ENCODE measurements at regions not wholly inside any gene's neighbourhood (a gene's known extent, or its start where the extent isn't known, plus 50 kb on each side); places are given as distances from the start of the nearest gene placed in this dataset.
"Not testable (repeated sequence)": the region's sequence is repeated elsewhere in the genome, so short reads cannot be mapped to it uniquely, and the experiment has no call there.

- no peak for DNase-seq
These were observed 1196.3 kb downstream of the BRD1 start for GRCh38 chr22:48631288-48631863.

GRCh38 chr22:48630848-48631247 lies 1196.8 kb downstream of the BRD1 start:
- DNase-seq, result no peak

- no peak for DNase-seq
These were observed 1197.3 kb downstream of the BRD1 start for GRCh38 chr22:48630433-48630754.

- DNase-seq, result no peak
These were observed 1197.8 kb downstream of the BRD1 start for GRCh38 chr22:48629631-48630432.

- DNase-seq, result no peak
These were observed 1198.7 kb downstream of the BRD1 start for GRCh38 chr22:48628891-48629543.

GRCh38 chr22:48627966-48628365 lies 1199.7 kb downstream of the BRD1 start:
- DNase-seq, result no peak

GRCh38 chr22:48627203-48627602 lies 1200.5 kb downstream of the BRD1 start:
- DNase-seq, result no peak

- DNase-seq, result no peak
These were observed 1203.3 kb downstream of the BRD1 start for GRCh38 chr22:48624401-48624800.

- DNase-seq, result no peak
These were observed 1204.7 kb downstream of the BRD1 start for GRCh38 chr22:48622891-48623545.

GRCh38 chr22:48621085-48621484 lies 1206.6 kb downstream of the BRD1 start:
- no peak for DNase-seq

GRCh38 chr22:48620460-48620859 lies 1207.2 kb downstream of the BRD1 start:
- DNase-seq, result not testable (repeated sequence)

- no peak for DNase-seq
These were observed 1208.0 kb downstream of the BRD1 start for GRCh38 chr22:48619721-48620120.

- no peak for DNase-seq
These were observed 1209.3 kb downstream of the BRD1 start for GRCh38 chr22:48618326-48618725.

GRCh38 chr22:48616656-48617055 lies 1211.0 kb downstream of the BRD1 start:
- DNase-seq, result no peak

- no peak for DNase-seq
These were observed 1212.3 kb downstream of the BRD1 start for GRCh38 chr22:48615171-48616008.

GRCh38 chr22:48613566-48614200 lies 1214.0 kb downstream of the BRD1 start:
- DNase-seq, result no peak

GRCh38 chr22:48612077-48612995 lies 1215.3 kb downstream of the BRD1 start:
- DNase-seq, result no peak

GRCh38 chr22:48609279-48609865 lies 1218.3 kb downstream of the BRD1 start:
- DNase-seq, result no peak

- DNase-seq, result no peak
These were observed 1219.6 kb downstream of the BRD1 start for GRCh38 chr22:48607901-48608662.

Measured in dermis blood vessel endothelial cell (primary cell).